ENCODE measurements at regions not wholly inside any gene's neighbourhood (a gene's known extent, or its start where the extent isn't known, plus 50 kb on each side); places are given as distances from the start of the nearest gene placed in this dataset.
"Not testable (repeated sequence)": the region's sequence is repeated elsewhere in the genome, so short reads cannot be mapped to it uniquely, and the experiment has no call there.

- Histone ChIP-seq H3K36me3 (ENCODE audit: control insufficient read depth, insufficient read depth, low read length) (no peaks in the 10 kb centered on the region), H3K9me3 (ENCODE audit: control insufficient read depth, low read length) (no peaks in the 10 kb centered on the region), H3K27ac (no peak overlapping the region), H3K27me3 (ENCODE audit: control insufficient read depth, insufficient read depth, low read length) (no peaks in the 10 kb centered on the region), H2AFZ (no peak overlapping the region), H3K79me2 (no peaks in the 10 kb centered on the region), H3K4me2 (ENCODE audit: low read length) (no peak overlapping the region), H3K9ac (no peak overlapping the region), H3K4me1 (no peaks in the 10 kb centered on the region), H3K4me3 (ENCODE audit: low read depth, low read length) (no peak overlapping the region)
- no peak for TF ChIP-seq CTCF (IDR thresholded peaks at IDR 0.05)
Observed at GRCh38 chr3:8320711-8321458, 180.7 kb upstream of the LMCD1 start.

DNA sequence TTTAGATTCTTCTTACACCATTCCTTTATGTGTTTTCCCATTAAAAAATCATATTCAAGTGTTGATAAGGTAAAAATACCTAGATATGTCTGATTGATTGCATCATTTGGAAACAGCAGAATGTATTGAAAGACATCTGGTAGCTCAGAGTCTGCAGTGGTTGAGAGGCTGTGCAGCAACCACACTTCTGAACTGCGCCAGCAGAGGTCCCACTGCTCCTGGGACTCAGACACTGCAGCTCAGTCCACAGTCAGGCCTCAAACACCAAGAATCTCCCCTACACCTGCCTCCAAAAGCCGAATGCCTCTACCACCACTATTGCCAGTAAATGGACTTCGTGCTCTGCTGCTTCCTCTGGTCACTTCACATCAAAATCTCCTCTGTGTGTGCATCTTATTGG, 176.9 kb upstream of the LMCD1 start:
- Histone ChIP-seq H3K4me1 (no peaks in the 10 kb centered on the region), H2AFZ (no peak overlapping the region), H3K79me2 (no peaks in the 10 kb centered on the region), H3K4me2 (ENCODE audit: low read length) (no peak overlapping the region), H3K27me3 (ENCODE audit: control insufficient read depth, insufficient read depth, low read length) (no peaks in the 10 kb centered on the region), H3K4me3 (ENCODE audit: low read depth, low read length) (no peak overlapping the region), H3K9ac (no peak overlapping the region), H3K36me3 (ENCODE audit: control insufficient read depth, insufficient read depth, low read length) (no peaks in the 10 kb centered on the region), H3K9me3 (ENCODE audit: control insufficient read depth, low read length) (no peaks in the 10 kb centered on the region), H3K27ac (no peak overlapping the region)
- TF ChIP-seq CTCF (IDR thresholded peaks at IDR 0.05) = no peak

DNA sequence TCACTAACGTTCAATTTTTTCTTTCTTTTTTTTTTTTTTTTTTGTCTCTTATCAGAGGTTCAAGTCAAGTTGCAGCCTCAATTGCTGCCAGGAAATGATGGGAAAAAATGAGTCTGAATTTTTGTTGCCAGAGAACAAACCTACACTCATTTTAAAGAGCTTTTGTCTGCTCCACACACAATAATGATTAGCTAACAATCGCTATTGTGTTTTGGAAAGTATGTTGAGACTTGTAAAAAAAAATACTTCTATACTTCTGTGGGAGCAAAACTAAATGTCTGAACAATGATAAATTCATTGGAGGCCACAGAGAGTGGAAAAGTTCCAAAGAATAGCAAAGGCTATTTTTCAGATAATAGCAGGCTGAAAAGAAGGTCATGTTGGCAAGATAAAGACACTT, 176.3 kb upstream of the LMCD1 start:
- H3K36me3 ChIP-seq (ENCODE audit: control insufficient read depth, insufficient read depth, low read length) = no peaks in the 10 kb centered on the region
- no peak overlapping the region for H3K4me2 ChIP-seq (ENCODE audit: low read length)
- H2AFZ ChIP-seq = no peak overlapping the region
- H3K27me3 ChIP-seq (ENCODE audit: control insufficient read depth, insufficient read depth, low read length) = no peaks in the 10 kb centered on the region
- H3K27ac ChIP-seq = no peak overlapping the region
- no peaks in the 10 kb centered on the region for H3K4me1 ChIP-seq
- TF ChIP-seq CTCF (IDR thresholded peaks at IDR 0.05) = no peak
- H3K9me3 ChIP-seq (ENCODE audit: control insufficient read depth, low read length) = no peaks in the 10 kb centered on the region
- no peak overlapping the region for H3K9ac ChIP-seq
- no peaks in the 10 kb centered on the region for H3K79me2 ChIP-seq
- H3K4me3 ChIP-seq (ENCODE audit: low read depth, low read length) = no peak overlapping the region

- not testable (repeated sequence) for H3K9ac ChIP-seq; H3K36me3 ChIP-seq (ENCODE audit: control insufficient read depth, insufficient read depth, low read length); H3K79me2 ChIP-seq; H3K27me3 ChIP-seq (ENCODE audit: control insufficient read depth, insufficient read depth, low read length); H3K27ac ChIP-seq; H3K9me3 ChIP-seq (ENCODE audit: control insufficient read depth, low read length); H3K4me3 ChIP-seq (ENCODE audit: low read depth, low read length); H3K4me1 ChIP-seq; H2AFZ ChIP-seq; H3K4me2 ChIP-seq (ENCODE audit: low read length)
Observed at GRCh38 chr3:8325833-8326232, 175.8 kb upstream of the LMCD1 start.

DNA sequence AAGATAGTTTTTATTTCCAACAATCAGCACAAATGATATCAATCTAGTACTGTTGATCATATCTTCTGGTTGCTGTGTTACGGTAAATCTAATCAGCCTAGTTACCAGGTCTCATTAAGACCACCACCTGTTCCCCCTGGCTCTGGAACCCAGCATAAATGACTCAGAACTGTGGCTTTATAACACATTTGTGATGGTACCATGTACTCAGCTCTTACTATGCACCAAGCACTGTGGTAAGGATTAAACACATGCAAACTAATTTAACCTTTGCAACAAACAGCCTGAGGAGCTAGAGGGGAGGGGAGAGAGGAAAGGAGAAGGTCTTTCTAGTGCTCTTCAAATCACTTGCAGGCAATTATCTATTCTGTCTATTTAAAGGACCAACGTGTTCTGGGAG, 173.9 kb upstream of the LMCD1 start:
- Histone ChIP-seq H3K4me3 (ENCODE audit: low read depth, low read length) (no peak overlapping the region), H2AFZ (no peak overlapping the region), H3K9me3 (ENCODE audit: control insufficient read depth, low read length) (no peaks in the 10 kb centered on the region), H3K36me3 (ENCODE audit: control insufficient read depth, insufficient read depth, low read length) (no peaks in the 10 kb centered on the region), H3K79me2 (no peaks in the 10 kb centered on the region), H3K4me2 (ENCODE audit: low read length) (no peak overlapping the region), H3K27me3 (ENCODE audit: control insufficient read depth, insufficient read depth, low read length) (no peaks in the 10 kb centered on the region), H3K27ac (no peak overlapping the region), H3K9ac (no peak overlapping the region), H3K4me1 (no peaks in the 10 kb centered on the region)
- TF ChIP-seq CTCF (IDR thresholded peaks at IDR 0.05) = no peak
